ENCODE measurements at regions not wholly inside any gene's neighbourhood (a gene's known extent, or its start where the extent isn't known, plus 50 kb on each side); places are given as distances from the start of the nearest gene placed in this dataset.

GRCh38 chr13:76387566-76387965 lies 498.6 kb downstream of the KCTD12 start:
- no peaks in the 10 kb centered on the region; the same call in 1 of the 2 replicates for H3K36me3 ChIP-seq (ENCODE audit: control insufficient read depth, insufficient read depth, low read length)
- H3K4me1 ChIP-seq (ENCODE audit: control insufficient read depth, insufficient read depth, low read length), result no peaks in the 10 kb centered on the region
- BruUV-seq (replicated peaks), result no TSS peak
- TF ChIP-seq CTCF (IDR thresholded peaks at IDR 0.05), result no peak
- no peak for ATAC-seq
- in situ Hi-C loops (cut with HindIII; ENCODE audit: low pct_unique_long_range_greater_than_20kb, low sequenced_read_pairs) (no loop called here), intact Hi-C loops (cut with micrococcal nuclease; ENCODE audit: unreplicated experiment) (no loop called here)
- no peak overlapping the region for H3K4me3 ChIP-seq (ENCODE audit: low read depth in 2 of 2, low read length in 2 of 2)
- POLR2A ChIA-PET, result no interaction called here
- no peaks in the 10 kb centered on the region for H3K9me3 ChIP-seq (ENCODE audit: control insufficient read depth, insufficient read depth, low read depth, low read length)
- no peak overlapping the region for H3K27ac ChIP-seq (ENCODE audit: low read length)
- CTCF ChIA-PET, result no interaction called here
- no peak for DNase-seq (ENCODE audit: low read depth, low spot score)
- no peaks in the 10 kb centered on the region for H3K27me3 ChIP-seq (ENCODE audit: control insufficient read depth, insufficient read depth, low read length)

GRCh38 chr13:76386321-76386720 lies 499.9 kb downstream of the KCTD12 start:
- in situ Hi-C loops (cut with HindIII; ENCODE audit: low pct_unique_long_range_greater_than_20kb, low sequenced_read_pairs) (no loop called here), intact Hi-C loops (cut with micrococcal nuclease; ENCODE audit: unreplicated experiment) (no loop called here)
- H3K27ac ChIP-seq (ENCODE audit: low read length), result no peak overlapping the region
- TF ChIP-seq CTCF (IDR thresholded peaks at IDR 0.05), result no peak
- TF ChIP-seq REST (IDR thresholded peaks at IDR 0.05; ENCODE audit: insufficient read depth in 1 of 2, low read depth in 2 of 2, low read length in 1 of 2), result no peak
- TF ChIP-seq SIN3A (IDR thresholded peaks at IDR 0.05; ENCODE audit: borderline replicate concordance, insufficient read depth, low read depth, low read length), result no peak
- no peak overlapping the region for H3K4me3 ChIP-seq (ENCODE audit: low read depth in 2 of 2, low read length in 2 of 2)
- BruUV-seq (replicated peaks), result no TSS peak
- no peaks in the 10 kb centered on the region for H3K9me3 ChIP-seq (ENCODE audit: control insufficient read depth, insufficient read depth, low read depth, low read length)
- no peaks in the 10 kb centered on the region; the same call in 1 of the 2 replicates for H3K36me3 ChIP-seq (ENCODE audit: control insufficient read depth, insufficient read depth, low read length)
- DNase-seq (ENCODE audit: low read depth, low spot score) (no peak), ATAC-seq (no peak)
- POLR2A ChIA-PET, result no interaction called here
- no peaks in the 10 kb centered on the region for H3K27me3 ChIP-seq (ENCODE audit: control insufficient read depth, insufficient read depth, low read length)
- H3K4me1 ChIP-seq (ENCODE audit: control insufficient read depth, insufficient read depth, low read length), result no peaks in the 10 kb centered on the region
- CTCF ChIA-PET, result no interaction called here

GRCh38 chr13:76385586-76385985 lies 500.6 kb downstream of the KCTD12 start:
- ATAC-seq (no peak), DNase-seq (ENCODE audit: low read depth, low spot score) (no peak)
- no peak overlapping the region for H3K4me3 ChIP-seq (ENCODE audit: low read depth in 2 of 2, low read length in 2 of 2)
- H3K36me3 ChIP-seq (ENCODE audit: control insufficient read depth, insufficient read depth, low read length), result no peaks in the 10 kb centered on the region; the same call in 1 of the 2 replicates
- no TSS peak for BruUV-seq (replicated peaks)
- no peak for TF ChIP-seq REST (IDR thresholded peaks at IDR 0.05; ENCODE audit: insufficient read depth in 1 of 2, low read depth in 2 of 2, low read length in 1 of 2)
- no peak overlapping the region for H3K27ac ChIP-seq (ENCODE audit: low read length)
- in situ Hi-C loops (cut with HindIII; ENCODE audit: low pct_unique_long_range_greater_than_20kb, low sequenced_read_pairs), result no loop called here
- CTCF ChIA-PET, result no interaction called here
- no peaks in the 10 kb centered on the region for H3K9me3 ChIP-seq (ENCODE audit: control insufficient read depth, insufficient read depth, low read depth, low read length)
- POLR2A ChIA-PET, result no interaction called here
- no peaks in the 10 kb centered on the region for H3K27me3 ChIP-seq (ENCODE audit: control insufficient read depth, insufficient read depth, low read length)
- no peaks in the 10 kb centered on the region for H3K4me1 ChIP-seq (ENCODE audit: control insufficient read depth, insufficient read depth, low read length)
- intact Hi-C loops (cut with micrococcal nuclease; ENCODE audit: unreplicated experiment), result no loop called here

All from Panc1 (cell line).